HG02885 (cell line): ENCODE measurements at regions not wholly inside any gene's neighbourhood (a gene's known extent, or its start where the extent isn't known, plus 50 kb on each side); places are given as distances from the start of the nearest gene placed in this dataset.

Experiments
- ATAC-seq: cut with Tn5 transposase; IDR thresholded peaks from one replicate; pipeline ENCODE4 v1.9.1; 2021; ENCODE audit warnings: mild to moderate bottlenecking; ENCODE audit not compliant: unreplicated experiment, poor library complexity

DNA sequence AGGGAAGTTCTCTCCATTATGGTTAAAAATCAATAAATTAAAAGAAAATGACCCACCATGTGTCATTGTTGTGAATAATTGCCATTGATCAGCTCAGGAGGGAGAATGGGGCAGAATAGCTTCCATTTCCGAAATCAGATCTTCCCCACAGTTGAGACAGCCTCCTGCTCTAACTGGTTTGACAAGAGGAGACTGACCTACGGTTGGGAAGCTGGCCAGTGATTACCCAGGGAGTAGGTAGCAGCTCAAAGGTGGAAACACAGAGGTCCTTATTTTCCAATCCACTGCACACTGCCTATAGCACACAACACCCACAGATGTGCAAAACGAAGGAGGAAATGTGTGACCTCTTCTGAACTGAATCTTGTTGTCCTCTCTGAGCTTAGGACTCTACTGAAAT, 69.0 kb upstream of the DAPK1 start:
- ATAC-seq = no peak

DNA sequence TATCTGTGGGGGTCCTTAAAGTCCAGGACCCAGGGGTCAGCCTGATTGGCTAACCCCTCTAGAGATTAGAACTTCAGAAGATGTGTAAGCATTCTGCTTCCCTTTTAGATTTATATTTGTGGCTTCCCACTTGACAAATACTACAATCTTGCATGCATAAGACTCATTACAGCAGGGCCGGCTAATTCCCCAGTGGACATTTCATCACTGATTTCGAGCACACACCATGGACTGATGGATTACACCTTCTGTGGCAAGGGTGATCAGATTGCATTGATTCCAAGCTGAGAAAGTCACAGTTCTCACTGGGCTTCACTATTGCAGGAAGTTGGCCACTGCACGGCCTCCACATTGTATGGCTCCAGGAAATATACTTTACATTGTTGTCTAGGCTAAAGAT, 65.8 kb upstream of the DAPK1 start:
- ATAC-seq = no peak

DNA sequence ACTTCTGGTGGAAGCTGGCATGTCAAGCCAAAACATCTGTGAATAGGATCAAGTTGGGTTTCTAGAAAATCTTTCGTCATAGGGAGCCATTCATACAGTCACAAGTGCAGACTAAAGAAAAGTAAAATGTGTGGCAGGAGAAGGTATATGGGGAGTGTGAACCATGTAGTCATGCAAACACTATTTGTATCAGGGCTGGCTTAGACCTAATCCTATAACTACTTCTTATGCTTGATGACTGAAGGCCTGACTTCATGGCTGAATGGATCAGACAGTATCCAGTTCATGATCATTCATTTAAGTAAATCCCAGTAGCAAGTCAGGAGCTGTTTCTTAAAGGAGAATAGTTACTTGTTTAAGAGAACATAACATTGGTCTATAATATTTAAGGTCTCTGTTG, 63.8 kb upstream of the DAPK1 start:
- no peak for ATAC-seq

DNA sequence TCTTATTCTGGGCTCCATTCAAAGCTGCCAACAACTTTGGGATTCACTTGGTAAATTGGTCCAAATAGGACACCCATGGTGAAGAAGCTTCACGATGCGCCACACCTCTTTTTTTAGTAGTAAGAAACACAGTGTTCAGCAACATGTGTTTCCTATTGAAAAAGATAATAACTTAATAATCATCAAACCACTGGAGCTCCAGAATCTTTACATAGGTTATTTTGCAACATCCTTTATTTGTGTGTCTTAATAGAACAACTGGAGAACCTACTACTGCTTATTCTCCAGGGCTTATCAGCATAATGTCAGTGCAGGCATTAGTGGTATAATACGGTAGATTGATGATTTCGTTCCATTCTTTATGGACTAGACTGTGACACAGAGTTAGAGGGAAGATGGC, 63.3 kb upstream of the DAPK1 start:
- ATAC-seq = no peak

DNA sequence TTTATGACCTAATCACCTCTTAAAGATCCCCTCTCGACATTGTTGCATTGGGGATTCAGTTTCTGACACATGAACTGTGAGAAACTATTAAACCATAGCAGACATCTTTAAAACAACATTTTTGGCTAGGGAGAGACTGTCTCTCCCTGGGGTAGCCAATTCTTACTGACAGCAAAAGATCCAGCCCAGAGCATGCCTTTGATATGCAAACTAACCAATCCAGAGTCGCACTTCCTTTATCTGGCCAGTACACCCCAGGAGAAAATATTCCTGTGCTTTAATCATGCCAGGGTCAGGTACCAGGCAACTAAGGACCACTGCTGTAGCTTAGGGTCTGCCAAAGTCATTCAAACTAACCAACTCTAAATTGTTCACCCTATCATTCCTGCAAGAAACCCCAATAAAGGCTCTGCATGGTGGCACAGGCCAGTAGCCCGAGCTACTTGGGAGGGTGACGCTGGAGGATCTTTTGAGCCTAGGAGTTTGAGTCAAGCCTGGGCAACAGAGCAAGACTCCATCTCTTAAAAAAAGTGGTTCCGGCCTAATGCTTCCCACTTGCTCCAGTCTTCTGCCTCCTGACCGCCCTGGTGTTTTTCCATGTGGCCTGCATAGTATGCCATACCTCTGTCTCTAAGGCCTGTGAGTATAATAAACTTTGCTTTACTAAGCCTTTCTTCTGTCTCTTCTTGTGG, 62.3 kb upstream of the DAPK1 start:
- ATAC-seq = no peak

DNA sequence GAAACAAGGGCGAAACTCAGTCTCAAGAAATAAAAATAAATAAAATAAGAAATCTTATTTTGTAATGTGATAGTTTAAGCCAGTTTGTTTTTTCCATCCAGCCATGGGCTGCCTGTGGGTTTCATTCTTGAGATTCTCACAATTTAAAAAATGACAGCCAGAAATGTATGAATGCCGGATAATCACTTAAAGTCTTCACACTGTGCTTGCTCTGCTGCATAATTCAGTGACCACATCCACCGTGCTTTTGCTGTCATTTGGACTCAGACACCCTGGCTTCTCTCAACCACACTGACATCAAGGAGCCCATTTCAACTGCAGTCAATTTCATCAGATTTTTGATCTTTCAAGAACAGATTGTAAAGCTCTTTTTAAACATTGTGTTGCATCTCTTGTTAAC, 61.0 kb upstream of the DAPK1 start:
- no peak for ATAC-seq

DNA sequence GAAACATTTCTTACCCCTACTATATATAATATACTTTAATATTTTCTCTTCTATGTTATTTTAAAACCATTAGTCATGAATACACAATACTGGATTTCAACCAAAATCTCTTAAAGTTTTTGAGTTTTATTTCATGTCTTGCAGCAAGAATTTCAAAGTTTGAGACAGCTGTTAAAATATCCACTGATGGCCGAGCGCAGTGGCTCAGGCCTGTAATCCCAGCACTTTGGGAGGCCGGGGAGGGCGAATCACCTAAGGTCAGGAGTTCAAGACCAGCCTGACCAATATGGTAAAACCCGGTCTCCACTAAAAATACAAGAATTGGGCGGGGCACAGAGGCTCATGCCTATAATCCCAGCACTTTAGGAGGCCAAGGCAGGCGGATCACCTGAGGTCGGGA, 59.7 kb upstream of the DAPK1 start:
- no peak for ATAC-seq

DNA sequence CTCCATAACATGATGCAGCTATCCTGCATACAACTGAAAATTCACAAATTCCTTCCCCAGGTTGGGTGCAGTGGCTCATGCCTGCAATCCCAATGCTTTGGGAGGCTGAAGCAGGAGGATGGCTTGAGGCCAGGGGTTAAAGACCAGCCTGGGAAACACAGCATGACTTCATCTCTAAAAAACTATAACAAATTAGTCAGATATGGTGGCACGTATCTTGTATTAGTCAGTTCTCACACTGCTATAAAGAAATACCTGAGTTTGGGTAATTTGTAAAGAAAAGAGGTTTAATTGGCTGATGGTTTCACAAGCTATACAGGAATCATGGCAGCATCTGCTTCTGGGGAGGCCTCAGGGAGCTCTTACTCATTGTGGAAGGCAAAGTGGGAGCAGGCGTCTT, 56.4 kb upstream of the DAPK1 start:
- no peak for ATAC-seq

DNA sequence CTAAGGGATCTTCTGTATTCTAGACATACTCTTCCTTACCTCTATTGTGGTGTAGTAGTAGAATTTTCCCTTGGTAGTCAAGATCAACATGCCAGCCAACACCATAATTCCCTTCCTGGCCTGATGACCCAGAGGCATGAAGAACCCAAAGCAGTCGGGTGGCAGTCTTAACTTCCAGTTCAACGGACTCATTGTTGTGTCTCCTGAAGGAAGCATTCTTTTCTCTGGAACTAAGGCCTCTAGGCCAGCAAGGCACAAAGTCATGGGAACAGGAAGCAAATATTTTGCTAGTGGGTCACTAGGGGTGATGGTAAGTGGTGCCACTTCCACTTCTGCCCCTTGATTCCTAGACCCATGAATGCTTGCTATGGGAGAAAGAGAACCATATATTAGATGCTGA, 55.2 kb upstream of the DAPK1 start:
- no peak for ATAC-seq

DNA sequence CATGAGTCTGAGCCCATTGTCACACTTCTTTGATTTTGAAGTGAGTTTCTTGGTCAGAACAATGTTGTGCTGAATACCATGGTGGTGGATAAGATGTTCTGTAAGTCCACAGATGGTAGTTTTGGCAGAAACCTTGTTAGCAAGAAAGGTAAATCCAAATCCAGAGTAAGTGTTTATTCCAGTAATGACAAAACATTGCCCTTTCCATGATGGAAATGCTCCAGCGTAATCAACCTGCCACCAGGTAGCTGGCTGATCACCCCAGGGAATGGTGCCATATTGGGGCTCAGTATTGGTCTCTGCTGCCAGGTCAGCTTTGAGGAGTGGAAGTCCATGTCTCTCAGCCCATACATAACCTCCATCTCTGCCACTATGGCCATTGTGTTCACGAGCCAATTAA, 54.7 kb upstream of the DAPK1 start:
- no peak for ATAC-seq

DNA sequence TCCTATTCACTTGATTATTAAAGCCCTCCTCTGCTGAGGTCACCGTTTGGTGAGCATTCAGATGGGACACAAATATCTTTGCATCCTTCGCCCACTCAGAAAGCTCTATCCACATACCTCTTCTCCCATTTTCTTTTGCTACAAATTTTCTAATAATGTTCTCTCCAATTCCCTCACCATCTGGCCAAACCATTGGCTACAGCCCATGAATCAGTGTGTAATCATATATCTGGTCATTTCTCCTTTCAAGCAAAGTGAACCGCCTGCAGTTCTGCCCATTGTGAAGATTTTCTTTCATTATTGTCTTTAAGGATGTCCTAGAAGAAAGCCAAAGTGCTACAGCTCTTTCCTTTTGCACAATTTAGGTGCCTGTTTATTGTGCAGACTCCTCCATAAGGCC, 54.2 kb upstream of the DAPK1 start:
- ATAC-seq = no peak

DNA sequence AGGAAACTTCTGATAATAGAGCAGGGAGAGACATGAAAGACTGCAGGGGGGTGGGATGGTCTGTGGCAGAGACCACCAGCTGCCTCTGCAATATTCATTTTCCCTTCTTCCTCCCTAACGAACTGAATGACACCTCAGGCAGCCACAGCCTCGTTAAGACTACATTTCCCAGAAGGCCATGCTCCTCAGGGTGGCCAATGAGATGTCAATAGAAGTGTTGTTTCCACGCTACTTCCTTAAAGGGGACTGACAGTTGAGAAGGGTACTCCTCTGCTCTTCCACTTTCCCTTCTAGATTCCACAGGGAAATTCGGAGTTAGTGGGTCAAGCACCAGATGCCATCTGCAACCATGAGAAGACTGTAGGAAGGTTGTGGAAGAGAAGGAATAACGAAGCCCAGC, 52.0 kb upstream of the DAPK1 start:
- peak; percentile 95 for ATAC-seq

DNA sequence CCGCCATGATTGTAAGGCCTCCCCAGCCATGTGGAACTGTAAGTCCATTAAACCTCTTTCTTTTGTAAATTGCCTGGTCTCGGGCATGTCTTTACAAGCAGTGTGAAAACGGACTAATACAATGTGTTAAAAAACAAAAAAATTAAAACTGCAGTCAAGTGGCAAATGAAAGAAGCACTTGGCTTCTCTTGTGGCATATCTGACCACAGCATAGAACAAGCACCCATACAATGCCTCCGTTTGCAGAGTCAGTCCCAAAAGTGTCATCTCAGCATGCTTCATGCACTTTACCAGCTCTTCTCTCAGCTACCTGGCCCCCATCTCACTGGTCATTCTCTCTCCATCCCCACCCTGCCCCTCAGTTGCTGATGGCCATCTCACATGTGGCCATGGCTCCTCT, 51.1 kb upstream of the DAPK1 start:
- no peak for ATAC-seq

DNA sequence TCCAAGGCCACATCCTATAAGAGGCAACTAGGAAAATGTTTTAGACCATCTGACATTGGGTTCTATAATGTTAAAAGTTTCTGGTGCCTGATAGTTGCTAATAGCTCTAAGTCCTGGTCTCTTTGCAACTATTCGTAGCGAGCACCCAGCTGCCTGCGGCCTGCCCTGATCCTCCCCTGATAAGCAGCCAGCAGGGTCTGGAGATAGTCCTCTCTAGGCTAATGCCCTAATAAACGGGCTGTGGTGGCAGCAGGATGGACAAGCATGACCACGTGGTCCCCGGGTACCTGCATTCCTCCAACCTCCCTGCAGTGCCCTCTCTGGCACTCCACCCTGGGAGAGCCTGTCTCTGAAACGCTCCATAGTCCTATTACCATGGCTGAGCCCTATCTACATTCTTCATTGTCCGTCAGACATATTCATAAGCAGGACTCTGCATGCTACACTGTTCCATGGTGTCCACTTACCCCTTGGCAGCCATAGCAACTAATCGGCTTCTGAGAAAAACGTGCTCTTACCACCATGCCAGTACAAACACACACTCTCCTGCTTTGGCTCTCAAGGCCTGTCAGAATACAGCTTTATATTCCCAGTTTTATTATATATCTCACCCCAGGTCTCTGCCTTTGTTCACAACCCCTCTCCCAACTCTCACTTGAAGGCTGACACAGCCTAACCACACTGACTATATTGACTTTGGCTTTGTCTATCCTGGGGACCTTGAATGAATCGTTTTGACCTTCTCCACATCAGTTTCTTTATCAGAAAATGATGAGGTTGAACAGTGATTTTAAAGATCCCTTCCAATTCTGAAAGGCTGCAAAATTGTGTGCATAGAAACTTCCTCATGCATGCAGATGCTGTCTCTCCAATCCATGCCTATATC, 49.9 kb upstream of the DAPK1 start:
- ATAC-seq = no peak
